Hepatic stellate cell (primary cell): ENCODE measurements at regions not wholly inside any gene's neighbourhood (a gene's known extent, or its start where the extent isn't known, plus 50 kb on each side); places are given as distances from the start of the nearest gene placed in this dataset.
"Not testable (repeated sequence)": the region's sequence is repeated elsewhere in the genome, so short reads cannot be mapped to it uniquely, and the experiment has no call there.

ENCODE experiments used
- DNase-seq: peaks from one replicate; pipeline ENCODE4 v3.0.0; 2011; ENCODE audit warnings: low spot score

DNA sequence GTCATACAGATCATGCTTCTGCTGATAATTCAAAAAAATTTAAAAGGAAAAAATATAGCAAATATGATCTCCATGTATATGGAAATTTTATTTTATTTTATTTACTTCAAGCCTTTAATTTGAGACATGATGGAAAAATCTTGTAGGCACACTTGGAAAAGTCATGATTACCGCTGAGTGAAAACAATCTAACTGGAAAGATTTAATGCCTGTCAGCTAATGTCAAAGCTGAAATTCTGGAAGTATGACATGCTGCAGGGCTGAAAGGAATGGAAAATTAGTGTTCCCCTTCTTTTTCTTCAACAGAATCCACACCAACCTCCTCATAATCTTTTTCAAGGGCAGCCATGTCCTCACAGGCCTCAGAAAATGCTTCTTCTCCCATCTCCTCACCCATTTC, 58.2 kb downstream of the RPRM start:
- DNase-seq, result no peak

GRCh38 chr2:153417077-153417476, 61.5 kb downstream of the RPRM start:
- DNase-seq, result no peak

DNA sequence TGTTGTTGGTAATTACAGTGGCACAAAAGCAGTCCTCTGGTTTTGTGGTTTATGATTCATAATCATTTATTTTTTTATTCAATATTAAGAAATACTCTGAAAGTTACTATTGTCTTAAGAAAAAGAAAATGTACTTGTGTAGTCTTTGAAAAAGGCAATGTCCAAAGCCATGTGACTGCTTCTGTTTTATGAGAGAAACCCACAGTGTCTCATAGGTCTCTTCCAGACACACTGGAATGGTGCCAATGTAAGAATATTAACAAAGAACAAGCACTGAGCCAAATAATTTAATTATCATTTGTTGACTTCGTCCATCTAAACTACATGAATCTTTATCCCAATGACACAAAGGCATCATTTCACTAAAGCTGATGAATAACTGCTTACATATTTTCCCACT, 62.5 kb downstream of the RPRM start:
- no peak for DNase-seq

DNA sequence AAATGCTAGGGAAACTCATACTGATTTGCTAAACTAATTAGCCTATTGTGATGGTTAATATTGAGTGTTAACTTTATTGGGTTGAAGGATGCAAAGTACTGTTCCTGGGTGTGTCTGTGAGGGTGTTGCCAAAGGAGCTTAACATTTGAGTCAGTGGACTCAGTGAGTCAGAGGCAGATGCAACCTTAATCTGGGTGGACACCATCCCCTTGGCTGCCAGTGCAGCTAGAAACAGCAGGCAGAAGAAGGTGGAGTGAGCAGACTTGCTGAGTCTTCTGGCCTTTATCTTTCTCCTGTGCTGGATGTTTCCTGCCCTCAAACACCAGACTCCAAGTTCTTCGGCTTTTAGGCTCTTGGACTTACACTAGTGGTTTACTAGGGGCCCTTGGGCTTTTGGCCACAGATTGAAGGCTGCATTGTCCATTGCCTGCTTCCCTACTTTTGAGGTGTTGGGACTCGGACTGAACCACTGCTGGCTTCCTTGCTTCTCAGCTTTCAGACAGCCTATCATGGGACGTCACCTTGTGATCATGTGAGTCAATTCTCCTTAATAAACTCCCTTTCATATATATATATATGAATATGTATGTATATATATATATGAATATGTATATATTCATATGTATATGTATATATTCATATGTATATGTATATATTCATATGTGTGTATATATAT, 69.7 kb downstream of the RPRM start:
- no peak for DNase-seq

DNA sequence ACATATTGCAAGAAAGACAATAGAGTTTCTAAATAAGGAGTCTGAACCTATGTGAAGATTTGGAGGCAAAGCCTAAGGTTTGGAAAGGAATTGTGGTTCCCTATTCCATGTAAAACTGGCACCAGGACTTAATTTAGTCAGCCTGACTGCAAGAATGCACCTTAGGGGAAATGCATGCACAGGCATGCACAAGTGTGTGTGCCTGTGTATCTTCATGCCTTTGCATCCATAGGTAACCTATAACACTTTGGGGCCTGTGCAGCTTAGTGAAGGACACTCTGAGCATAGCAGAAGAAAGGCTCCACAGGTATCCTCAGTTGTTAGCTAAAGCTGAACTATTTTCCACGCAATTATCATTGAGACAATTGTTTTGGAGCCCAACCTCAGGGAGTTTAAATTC, 73.4 kb downstream of the RPRM start:
- no peak for DNase-seq

- DNase-seq, result no peak
Observed at GRCh38 chr2:153404792-153405191, 73.8 kb downstream of the RPRM start.

- no peak for DNase-seq
Observed at GRCh38 chr2:153403940-153404339, 74.6 kb downstream of the RPRM start.

GRCh38 chr2:153403352-153403751, 75.2 kb downstream of the RPRM start:
- DNase-seq, result not testable (repeated sequence)

GRCh38 chr2:153394686-153395085, 83.9 kb downstream of the RPRM start:
- DNase-seq, result no peak

- DNase-seq, result no peak
Observed at GRCh38 chr2:153394247-153394646, 84.3 kb downstream of the RPRM start.

- DNase-seq, result no peak
Observed at GRCh38 chr2:153393518-153393917, 85.0 kb downstream of the RPRM start.

DNA sequence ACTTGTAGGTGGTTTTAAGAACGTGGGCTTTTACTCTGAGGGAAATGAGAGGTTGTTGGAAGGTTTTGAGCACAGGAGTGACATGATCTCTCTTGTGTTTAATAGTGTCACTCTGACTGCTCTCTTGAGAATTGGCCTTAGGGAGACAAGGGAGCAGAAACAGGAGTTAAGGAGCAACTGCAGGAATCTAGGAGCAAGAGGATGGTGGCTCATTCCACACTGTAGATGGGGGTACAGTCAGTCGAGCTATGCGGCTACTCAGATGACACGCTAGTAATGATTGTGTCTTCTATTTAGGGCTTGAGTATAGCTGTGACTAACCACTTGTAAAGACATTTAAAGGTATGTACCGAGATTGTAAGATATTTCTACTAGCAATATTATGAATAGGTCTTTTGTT, 87.4 kb downstream of the RPRM start:
- no peak for DNase-seq

DNA sequence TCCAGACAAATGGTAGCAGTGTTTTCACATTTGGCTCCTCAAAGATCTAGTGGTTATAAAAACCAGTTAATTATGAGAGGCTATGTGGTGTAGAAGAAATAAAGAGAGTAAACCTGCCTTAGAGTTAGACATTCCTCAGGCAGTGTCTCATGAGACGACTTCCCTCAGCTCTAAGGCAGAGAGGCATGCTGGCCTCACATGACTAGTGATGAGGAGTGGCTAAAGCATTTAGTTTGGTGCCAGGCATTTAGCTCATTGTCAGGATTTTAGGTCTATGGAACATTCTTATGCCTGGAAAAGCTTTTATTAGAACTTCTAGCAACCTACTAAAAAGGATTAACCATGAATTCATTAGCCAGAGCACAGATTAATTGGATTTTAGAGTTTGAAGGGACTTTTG, 90.3 kb downstream of the RPRM start:
- DNase-seq, result no peak

DNA sequence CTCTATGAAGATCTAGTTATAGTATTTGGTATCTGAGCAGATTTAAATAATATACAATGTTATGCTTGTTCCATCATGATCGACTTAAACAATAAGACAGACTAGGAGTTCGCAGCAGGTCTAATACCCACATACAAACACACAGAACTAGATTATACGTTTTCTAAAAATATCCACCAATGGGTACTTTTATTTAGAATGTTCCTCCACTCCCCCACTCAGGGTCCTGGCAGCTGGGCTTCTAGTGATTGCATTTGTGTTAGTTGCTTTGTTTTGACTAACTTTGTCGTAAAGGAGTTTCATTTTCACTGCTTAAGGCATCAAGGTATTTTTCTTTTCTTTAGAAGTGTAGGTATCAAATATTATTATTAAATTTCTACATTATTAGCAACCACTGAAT, 91.4 kb downstream of the RPRM start:
- DNase-seq, result no peak

- no peak for DNase-seq
Observed at GRCh38 chr2:153386481-153386897, 92.1 kb downstream of the RPRM start.

DNA sequence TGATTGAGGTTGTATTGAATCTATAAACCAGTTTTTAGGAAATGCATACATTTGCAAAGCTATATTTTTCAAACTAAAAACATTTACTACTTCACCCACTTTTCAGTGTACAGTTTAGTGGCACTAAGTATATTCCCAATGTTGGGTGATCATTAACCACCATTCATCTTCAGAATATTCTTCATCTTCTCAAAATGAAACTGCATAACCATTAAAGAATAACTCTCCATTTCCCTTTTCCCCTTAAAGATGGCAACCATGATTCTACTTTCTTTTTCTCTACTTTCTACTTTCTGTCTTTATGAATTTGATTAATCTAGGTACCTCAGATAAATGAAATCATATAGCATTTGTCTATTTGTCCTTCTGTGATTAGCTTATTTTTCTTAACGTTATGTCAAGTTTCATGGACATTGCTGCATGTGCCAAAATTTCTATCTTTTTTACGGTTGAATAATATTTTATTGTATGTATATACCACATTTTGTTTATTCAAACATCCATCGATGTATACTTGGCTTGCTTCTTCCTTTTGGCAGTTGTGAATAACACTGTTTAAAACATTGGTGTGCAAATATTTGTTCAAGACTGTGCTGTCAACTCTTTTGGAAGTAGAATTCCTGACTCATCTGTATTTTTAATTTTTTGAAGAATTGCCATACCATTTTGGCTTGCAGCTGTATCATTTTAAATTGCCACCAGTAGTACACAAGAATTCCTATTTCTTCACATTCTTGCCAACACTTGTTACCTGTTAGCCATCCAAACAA, 104.9 kb downstream of the RPRM start:
- DNase-seq, result no peak

- no peak for DNase-seq
Observed at GRCh38 chr2:153360239-153360638, 118.3 kb downstream of the RPRM start.

DNA sequence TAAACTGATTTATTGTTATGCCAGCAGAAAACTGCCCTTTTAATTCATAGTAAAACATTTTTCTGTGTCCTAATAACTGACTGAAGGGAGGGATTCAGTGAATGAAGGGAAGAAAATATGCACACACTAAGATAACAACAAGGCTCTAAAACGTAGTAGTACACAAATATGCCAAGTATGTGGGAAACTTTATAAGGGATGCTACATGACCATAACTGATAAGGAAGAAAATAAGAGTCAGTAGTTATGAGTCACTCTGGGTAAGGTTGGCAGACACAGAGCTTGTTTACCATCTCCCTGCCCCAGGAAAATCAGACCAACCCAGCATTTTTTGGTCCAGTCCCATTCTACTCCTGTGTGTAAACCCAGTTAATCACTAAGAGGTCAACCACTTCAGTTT, 124.2 kb downstream of the RPRM start:
- no peak for DNase-seq

DNA sequence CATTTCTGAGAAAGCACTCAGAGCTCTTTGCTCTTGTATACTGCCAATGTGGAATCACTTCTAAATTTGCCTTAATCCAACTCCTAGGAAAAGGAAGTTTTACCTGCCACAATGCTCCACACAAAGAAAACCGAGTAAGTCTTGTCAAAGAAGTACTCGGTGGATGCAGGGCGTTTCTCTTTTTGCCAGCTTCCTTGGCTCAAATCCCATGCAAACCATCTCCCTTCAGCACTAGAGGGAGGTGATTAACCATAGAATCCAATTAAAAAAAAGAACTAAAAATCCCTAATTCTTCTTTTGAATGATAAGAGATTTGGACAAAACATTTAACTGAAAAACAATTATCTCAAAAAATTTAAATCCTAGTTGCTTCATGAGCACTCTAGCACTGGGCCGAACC, 129.0 kb downstream of the RPRM start:
- no peak for DNase-seq

GRCh38 chr2:153347818-153348495, 130.6 kb downstream of the RPRM start:
- DNase-seq, result no peak

- DNase-seq, result no peak
Observed at GRCh38 chr2:153320879-153321278, 157.7 kb downstream of the RPRM start.

DNA sequence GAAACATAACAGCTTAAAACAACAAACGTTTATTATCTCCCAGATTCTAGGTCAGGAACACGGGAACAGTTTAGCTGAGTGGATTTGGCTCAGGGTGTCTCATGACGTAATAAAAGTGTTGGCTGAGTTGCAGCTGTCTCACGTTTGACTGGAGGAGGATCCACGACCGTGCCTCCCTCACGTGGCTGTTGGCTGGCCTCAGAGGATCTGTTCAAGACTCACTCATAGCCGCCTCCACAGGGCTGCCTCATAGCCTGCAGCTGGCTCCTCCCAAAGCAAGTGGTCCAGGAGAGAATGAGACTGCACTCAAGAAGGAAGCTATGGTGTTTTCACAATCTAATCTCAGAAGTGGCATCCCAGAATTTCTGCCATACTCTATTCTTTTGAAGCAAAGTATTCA, 167.1 kb downstream of the RPRM start:
- no peak for DNase-seq

DNA sequence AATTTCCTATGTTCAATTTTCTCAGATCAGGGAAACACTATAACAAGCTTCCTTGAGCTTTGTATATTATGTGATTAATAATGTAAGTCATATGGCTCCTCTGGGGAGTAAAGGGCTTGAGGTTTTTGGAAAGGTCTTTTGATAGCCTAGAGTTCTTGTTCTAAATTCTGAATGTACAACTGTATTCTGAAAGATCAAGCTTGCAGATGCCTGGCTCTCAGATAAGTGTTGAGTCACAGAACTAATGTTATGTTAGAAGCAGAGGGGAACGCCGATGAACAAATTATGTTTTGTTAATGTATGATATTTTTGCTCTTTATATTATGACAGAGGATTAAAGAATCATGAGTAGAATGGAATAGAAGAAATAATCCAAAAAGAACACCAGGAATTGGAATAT, 170.1 kb downstream of the RPRM start:
- DNase-seq, result no peak
